ENCODE measurements at regions not wholly inside any gene's neighbourhood (a gene's known extent, or its start where the extent isn't known, plus 50 kb on each side); places are given as distances from the start of the nearest gene placed in this dataset.

GRCh38 chr19:41495589-41495988 lies 52.6 kb downstream of the ERICH4 start:
- no peak for DNase-seq

DNA sequence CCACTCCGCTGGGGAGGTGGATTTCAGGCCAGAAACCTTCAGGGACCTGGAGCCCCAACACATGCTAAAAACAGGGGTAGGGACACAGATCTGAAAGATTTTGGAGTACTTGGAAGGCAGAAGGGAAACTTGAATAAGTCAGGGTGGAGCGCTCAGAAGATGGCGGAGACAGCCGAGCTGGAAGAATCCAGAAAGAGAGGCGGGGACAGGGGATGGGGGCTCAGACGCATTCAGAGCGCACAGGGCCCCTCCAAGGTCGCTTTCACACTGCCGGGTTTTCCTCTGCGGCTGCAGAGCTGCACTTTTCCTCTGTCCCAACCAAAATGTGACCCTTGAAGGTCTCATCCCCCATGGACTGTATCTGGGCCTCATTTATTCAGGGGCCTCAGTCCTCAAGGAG lies 56.9 kb downstream of the ERICH4 start:
- DNase-seq, result no peak

DNA sequence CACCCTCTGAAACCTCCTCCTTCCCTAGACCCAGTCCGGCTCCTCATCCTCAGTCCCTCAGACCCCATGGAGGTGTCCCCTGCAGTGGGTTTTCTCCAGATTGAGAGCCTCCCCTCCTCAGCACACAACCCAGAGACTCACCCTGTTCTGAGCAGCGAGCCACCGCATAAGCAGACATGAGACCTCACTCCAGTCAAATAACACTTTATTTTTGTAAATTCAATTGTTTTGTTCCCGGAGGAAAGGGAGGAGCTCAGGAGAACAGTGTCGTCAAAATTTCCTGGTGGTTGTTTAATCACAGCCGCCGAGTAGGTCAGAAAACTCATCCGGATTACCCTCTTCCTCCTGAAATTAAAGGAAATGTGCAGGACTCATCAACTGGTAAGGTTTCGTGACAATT lies 57.5 kb downstream of the ERICH4 start:
- no peak for DNase-seq

GRCh38 chr19:41501854-41502253 lies 58.9 kb downstream of the ERICH4 start:
- no peak for DNase-seq

DNA sequence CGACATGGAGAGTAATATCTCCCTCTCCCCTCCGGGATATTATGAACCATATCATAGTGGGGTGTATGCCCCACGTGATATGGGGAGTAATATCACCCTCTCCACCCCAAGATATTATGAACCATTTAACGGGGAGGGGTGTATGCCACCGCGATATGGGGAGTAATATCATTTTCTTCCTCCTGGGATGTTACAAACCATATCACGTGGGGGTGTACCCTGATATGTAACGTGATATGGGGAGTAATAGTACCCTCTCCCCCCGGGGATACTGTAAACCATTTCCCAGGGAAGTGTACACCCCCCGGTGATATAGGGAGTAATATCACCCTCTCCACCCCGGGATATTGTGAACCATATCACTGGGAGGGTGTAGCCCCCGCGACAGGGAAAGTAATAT lies 62.1 kb downstream of the ERICH4 start:
- DNase-seq, result no peak

DNA sequence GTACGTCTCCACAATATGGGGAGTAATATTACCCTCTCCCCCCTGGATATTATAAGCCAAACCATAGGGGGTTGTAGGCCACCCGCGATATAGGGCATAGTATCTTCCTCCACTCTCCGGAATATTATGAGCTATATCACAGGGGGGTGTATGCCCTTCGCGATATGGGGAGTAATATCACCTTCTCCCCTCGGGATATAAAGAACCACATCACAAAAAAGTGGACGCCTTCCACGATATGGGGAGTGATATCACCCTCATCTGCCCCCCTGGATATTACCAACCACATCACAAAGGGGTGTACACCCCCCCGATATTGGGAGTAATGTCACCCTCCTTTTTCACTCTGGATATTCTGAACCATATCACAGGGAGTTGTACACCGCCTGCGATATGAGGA lies 65.5 kb upstream of the CEACAM21 start:
- DNase-seq, result no peak

GRCh38 chr19:41511628-41512027 lies 64.3 kb upstream of the CEACAM21 start:
- DNase-seq, result no peak

DNA sequence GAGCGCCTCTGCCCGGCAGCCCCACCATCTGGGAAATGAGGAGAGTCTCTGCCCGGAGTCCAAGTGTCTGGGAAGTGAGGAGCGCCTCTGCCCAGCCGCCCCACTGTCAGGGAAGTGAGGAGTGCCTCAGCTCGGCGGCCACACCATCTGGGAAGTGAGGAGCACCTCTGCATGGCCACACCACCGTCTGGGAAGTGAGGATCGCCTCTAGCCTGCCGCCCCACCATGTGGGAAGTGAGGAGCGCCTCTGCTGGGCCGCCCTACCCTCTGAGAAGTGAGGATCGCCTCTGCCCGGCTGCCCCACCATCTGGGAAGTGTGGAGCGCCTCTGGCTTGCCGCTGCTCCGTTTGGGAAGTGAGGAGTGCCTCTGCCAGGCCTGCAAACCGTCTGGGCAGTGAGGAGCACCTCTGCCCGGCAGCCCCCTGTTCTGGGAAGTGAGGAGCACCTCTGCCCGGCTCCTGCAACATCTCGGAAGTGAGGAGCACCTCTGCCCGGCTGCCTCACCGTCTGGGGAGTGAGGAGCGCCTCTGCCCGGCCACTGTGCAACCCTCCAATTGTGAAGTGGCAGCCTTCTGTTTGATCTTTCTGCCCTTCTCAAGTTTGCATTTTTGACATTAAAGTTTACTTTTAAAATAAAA lies 60.8 kb upstream of the CEACAM21 start:
- no peak for DNase-seq

DNA sequence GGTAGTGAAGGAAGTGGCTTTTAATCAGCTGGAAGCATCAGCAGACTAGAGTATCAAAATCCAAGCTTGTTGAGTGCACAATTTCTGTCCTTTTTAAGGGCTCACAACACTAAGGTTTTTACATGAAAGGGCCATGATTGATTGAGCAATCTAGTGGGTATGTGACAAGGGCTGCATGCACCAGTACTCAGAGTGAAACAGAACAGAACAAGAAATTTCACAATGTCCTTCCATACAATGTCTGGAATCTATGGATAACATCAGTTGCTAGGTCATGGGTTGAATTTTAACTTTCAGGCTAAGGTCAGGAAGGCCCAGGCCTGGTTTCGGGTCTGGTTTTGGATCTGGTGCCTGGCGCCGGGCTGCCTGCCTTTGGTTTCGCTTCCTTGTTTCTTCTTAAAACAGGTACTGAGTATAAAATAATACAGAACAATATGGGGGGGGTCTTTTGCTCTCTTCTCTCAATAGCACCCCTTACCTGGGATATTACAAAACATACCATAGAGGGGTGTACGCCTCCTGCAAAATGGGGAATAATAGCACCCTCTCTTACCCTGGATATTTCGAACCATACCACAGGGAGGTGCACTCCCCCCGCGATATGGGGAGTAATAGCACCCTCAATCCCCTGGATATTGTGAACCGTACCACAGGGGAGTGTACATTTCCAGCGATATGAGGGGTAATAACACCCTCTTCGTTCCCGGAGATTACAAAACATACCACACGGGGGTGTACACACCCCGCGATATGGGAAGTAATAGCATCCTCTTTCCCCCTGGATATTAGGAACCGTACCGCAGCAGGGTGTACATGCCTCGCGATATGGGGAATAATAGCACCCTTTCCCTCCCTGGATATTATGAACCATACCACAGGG lies 59.4 kb upstream of the CEACAM21 start:
- peak in 1 of 2 donors; percentile 30 for DNase-seq

- DNase-seq, result no peak
Measured at GRCh38 chr19:41518141-41518540, 57.8 kb upstream of the CEACAM21 start.

DNA sequence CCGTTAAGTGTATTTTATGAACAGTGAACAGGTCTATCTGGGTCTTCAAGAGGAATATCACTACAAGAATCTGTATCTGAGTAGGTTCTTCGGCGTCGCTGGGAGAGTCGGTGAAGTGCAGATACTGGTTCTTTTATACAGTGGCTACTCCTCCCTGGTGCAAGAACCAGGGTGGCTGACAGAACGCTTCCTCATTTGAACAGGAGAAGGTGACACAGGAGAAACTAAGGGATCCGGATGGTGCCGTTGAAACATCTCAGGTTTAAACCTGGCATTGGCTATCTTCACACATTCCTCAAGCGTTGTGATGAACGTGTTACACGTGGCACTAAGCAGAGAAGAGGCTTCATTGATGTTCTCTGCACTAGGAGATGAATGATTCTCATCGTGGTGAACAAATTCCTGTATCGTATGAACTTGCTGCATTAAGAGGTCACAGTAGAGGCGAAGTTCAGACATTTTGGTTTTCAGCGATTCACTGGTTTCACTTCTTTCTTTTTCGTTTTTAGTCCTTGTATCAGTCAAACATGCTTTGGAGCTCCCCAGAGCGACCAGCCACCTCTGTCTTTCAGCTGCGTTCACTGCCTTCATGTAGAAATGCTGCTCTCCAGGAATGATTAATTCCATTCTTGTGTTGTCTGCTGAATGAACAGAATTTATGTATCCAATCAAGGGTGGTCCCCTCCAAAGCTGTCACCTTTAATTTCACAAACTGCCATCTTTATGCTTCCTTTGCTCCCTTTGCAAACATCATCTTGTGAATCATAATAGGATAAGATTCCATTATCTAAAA lies 54.6 kb upstream of the CEACAM21 start:
- DNase-seq, result peak in 1 of 2 donors; percentile 22

DNA sequence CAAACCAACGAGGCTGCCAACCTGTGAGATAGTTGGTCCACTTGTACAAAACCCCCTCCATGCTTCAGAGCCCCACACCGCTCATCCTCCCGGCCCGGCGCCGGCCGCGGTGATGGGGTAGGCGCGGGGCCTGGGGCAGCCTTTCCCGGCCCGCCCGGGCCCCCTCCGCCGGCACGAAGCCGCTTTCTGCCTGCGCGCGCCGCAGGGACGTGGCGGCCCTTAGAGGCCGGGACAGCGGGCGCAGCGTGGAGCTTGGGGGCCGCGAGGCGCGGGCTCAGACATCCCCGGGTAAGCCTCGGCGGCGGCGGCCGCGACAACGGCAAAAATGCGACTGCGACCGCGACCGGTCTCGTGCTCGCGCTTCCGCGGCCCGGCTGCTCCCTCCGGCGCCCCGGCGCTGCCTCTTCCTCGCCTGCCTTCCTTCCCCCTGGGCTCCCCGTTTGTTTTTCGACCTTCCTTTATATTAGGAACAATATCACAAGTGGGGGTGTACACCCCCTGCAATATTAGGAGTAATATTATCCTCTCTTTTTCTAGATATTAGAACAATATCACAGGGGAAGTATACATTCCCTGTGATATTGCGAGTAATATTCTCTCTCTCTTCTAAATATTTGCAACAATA lies 53.9 kb upstream of the CEACAM21 start:
- DNase-seq, result peak in 1 of 2 donors; percentile 34

DNA sequence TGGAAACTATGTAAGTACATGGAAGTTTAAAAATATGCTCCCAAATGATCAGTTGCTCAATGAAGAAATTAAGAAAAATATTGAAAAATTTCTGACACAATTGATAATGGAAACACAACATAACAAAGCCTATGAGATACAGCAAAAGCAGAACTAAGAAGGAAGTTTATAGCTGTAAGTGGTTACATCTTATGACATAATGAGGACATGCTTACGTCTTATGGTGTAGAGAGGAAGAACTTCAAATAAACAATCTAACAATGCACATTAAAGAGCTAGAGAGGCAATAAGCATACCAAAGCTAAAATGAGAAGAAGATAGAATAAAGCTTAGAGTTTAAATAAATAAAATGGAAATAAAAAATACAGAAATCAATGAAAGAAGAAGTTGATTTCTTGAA lies 50.0 kb upstream of the CEACAM21 start:
- DNase-seq, result no peak
